Stimulated activated naive CD4-positive, alpha-beta T cell (primary cell): ENCODE measurements at regions not wholly inside any gene's neighbourhood (a gene's known extent, or its start where the extent isn't known, plus 50 kb on each side); places are given as distances from the start of the nearest gene placed in this dataset.

Source experiments
- DNase-seq, 6 experiments: peaks; one replicate each; lab custom pipeline; 2025; lab: John Stamatoyannopoulos, UW

DNA sequence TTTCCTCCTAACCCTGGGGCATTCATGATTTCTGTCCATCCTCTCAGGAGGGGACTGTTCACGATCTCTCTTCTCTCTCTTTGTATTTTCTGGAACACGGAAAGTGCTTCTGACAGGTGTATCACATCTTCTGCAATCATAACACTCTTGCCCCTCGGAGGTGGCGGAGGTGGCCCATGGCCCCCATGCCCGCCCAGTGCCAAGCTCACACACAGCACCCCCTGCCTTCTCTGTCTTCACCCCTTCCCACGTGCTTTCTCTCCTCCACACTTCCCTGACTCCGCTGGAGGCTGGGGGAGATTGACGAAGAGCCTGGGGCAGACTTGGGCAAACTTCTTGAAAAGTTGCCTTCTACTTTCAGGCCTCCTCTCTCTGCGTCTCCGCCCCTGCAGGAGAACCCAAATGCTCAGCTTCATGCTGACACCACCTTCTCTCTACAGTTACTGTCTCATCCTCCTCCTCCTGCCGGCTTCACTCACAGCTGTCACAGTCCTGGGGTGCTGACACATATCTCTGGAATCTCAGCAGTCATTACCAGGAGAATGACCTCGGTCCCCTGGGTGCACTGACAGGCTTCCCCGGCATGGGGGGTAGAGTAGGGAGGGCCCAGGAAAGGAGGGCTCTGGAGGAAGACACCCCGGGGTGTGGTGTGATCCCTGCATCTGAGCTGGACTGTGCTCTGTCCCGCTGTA lies 127.1 kb downstream of the ENGASE start:
- DNase-seq, result no peak

DNA sequence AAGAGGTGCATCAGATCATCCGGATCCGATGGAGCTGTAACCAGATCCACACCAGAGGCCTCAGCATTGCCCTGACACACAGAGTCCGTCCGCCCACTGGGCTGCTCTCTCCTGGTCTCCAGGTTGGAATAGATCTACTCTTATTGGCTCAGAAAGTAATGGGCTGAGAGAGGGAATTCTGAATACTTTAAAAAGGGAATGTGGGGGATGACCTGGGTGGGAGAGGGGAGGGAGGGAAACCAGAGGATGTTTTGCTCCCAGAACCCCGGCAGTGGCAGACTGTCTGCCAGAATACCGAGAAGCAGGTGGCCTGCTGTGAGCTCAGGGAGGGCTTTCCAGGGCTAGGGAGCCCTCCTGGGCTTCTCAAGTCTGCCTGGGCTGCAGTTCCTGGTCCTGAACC lies 126.5 kb downstream of the ENGASE start:
- DNase-seq, result no peak

DNA sequence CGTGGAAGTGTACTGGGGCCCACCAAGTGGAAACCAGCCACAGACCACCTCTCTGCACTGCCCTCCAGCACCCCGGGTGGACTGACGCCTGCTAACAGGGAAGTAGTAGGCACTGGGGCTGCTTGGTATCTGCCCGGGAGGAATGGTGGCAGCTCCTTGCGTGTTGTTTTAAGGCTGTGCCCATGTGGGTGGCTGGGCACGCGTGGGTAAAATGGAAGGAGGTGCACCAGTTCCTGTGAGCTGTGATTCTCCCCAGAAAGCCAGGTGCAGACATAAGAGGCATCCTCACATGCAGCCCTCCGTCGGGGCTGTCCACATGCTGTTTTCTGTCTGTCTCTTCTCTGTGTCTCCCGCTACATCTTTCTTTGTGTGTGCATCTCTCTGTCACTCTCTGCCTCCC lies 122.3 kb downstream of the ENGASE start:
- DNase-seq, result no peak

DNA sequence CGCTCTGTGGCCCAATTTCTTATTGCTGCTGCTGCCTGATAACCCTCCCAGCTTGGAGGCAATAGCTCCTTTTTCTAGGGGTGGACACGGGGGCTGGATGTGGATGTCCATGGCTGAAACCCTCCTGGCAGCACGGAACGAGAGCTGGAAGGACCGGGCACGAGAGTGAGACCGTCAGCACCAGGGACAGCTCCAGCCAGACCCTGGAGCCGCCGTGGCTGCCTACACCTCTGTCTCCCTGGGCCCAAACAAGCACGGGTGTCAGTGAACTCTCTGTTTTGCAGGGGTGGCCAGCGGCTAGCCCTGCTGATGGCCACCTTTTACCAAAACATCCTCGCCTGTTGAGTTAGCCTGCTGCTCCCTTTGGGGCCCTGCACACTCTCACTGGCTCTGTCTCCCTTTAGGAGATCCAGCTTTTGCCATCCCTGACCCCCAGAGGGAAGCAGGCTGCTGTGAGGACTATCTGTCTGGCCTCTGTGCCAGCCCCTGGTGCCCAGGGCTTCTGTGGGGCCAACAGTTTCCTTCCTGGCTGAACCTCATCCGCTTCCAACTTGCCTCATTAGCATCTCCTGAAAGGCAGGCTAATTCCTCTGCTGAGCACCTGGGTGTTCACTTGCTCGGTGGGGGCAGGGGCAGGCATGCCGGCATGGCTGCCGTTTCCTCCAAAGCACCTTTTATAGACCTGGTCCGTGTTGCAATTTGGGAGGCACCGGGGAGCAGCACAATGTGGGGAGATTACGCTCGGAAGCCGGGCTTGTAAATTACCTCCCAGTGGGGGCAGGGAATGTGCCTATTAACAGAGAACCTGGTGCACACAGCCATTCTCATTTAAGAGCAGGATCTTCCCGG lies 118.1 kb downstream of the ENGASE start:
- DNase-seq, result peak in 1 of 6 experiments; percentile 1

DNA sequence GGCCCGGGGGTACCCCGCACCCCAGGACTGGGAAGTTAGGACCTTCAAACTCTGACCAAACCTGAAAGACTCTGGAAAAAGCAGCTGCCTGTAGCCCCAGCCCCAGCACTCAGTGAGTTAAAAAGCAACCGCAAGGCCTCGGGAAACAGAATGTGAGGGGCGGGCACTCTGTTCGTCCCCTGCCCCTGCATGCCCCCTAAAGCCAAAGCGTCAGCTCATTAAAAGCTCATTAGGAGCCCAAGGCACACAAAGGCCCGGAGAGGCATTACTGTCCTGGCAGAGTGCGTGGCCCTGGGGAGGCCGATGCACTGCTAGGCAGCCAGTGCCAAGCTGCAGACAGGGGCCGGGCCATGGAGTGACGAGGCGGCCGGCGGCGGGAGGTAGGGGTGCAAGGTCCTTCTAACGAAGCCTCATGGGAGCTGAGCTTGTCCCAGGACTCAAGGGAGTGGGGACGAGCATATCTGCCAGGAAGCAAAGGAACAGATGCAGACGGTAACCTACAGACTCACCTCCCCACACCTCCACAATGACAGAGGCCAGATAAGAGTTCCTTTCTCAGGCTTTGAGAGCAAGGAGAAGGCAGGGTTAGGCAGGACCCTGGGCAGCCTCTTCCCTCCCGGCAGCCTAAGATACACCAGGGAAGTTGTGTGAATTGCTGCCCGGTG lies 116.8 kb downstream of the ENGASE start:
- no peak for DNase-seq

DNA sequence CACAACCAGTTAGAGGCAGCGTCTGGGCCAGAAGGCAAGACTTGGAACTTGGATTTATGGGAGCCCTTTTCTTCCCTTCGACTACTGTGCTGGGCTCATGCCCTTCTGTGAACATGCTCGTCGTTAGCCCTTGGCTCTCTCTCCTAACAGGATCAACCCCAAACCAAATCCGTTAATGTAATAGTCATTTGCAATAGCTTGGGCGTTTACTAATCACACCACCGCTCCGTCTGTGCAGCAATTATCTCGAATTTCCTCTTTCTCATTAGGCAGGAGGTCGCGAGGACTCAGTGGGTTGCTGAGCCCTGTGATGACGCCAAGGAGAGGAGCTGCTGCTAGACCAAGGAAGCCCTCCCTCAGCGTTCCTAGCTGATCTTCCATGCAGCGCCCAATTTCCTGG lies 114.7 kb downstream of the ENGASE start:
- DNase-seq, result no peak

DNA sequence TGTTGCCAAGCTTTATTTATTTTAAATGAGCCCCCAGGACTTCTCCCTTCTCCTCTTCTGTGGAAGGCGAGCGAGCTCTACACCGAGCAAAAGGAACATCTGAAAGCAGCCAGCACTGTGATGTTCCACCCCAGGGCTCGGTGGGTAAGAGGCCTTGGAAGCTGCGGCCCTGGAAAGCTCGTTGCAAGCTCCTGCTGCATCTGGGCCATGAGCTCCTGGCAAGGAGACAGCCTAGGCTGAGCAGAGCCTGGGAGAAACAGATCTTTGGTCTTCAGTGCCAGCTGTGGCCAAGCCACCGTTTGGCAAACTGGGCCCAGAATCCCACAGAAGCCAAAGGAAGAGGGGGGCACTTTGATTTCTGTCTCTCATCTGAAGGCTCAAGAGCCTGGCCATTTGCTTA lies 114.1 kb downstream of the ENGASE start:
- no peak for DNase-seq

DNA sequence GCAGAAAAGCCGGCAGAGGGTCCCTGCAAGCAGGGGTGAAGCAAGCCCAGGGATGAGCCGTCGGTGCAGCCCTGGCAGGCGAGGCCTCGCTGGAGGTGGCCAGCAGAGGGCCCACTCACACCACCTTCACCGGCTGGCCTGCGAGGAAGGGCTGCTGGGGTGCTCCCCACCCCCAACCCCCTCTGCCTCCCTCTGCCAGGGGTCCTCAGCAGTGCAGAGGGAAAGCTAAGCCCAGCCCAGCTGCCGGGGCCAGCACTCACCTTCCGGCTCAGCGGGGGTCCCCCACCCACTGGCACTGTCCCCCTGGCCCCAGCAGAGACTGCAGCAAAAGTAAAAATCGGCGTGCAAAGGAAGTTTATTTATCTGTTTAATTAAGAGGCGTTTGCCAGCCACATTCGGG lies 113.4 kb downstream of the ENGASE start:
- no peak for DNase-seq

DNA sequence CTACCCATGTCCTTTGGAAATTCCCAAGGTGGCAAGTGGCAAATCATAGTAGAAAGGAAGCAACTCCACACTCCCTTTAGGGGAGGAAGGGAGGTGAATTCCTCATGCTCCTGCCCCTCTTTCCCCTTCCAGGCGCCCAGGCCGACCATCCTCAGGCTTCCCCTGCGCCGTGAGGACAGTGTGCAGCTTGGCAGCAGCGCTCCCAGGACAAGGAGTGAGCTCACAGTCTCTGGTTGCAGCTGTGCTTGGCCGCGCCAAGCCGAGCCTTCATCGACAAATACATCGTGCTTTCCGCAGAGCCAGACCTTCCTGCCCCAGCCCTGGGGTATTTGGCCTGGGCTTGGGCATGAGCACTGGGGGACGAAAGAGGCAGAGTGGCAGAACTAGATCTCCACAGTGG lies 112.6 kb downstream of the ENGASE start:
- no peak for DNase-seq

DNA sequence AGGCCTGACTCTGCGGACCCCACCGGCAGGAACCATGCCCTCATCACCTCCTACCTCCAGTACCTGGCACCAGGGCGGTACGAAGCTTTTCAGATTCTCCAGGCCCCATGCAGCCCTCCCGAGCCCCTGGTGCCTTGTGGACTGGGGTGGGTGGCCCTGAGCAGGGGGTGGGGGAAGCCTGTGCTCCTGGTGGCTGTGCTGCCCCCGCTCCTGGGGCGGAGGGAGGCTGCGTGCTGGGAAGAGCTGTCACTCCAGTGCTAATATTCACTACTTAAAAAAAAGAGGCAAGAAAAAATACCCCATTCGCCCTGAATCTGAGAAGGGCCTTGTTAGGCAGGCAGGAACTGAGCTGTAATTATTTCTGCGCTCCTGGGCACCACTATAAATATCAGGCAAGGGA lies 111.8 kb downstream of the ENGASE start:
- DNase-seq, result no peak

DNA sequence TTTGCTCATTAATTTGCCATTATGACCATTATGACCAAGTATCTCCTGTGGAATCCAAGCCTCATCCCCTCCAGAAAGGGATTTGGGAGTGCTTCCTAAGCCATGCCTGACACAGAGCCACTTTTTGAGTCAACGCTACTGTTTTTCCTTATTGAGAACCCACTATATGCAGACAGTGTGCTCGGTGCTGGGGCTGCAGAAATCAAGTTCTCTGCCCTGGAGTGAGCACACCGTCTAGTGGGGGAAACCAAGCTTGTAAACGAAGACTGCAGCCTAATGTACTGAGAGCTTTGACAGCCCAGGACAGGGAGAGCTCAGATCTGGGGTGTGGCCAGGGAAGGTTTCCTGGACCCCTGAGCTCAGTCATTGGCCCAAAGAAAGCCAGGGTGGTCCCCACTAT lies 111.0 kb downstream of the ENGASE start:
- DNase-seq, result no peak

DNA sequence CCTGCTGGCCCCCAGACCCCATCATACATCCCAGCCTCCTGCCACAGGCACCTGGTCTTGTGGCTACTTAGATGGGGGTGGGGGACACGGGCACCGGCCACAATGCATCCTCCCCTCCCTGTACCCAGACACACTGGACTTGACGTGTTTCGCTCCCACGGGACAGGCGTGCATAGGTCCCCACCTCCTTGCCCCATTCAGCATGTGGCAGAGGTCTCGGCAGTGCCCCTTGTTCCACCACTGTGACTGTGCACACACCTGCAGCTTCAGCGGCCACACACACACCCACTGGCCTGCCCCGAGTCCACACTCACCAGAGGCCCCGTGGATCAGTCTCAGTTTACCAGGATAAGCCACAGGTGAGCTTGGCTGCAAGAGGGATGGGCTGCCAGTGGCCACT lies 109.6 kb downstream of the ENGASE start:
- no peak for DNase-seq

DNA sequence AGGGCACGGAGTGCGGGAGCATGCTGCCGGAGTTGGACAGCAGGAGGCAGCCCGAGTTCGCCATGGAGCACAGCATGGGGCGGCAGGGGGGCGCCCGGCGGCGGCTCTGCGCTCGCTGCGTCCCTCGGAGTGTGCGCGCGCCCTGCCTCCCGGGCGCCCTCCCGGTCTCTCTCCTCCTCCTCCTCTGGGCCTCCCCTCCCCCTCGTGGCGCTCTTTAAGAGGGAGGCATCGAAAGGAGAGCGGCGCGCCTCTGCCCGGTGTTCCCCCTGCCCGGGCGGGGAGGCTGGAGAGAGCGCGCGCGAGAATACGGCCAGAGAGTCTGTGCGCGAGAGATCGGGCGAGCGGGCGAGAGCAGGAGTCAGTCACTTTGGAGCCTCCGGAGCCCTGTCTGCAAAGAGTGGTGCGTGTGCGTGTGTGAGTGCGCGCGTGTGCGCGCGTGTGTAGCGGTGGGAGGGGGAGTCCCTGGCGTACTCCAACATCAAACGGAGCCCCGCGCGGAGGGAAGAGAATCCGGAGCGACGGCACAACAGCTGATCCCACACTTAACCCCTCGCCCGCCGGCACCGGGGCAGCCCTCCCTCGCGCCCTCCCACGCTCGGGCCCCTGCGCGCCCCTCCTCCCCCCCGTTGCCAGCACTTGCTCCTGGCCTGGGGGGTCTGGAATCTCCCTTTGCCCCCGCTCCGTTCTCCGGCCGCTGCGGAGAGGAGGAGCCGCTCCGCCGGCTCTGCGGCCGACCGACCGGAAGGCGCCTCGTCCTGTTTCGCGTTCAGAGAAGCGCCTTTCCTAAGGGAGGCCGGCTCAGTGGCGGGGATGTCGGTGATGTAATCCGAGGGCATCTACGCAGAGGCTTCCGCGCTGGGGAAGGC lies 108.9 kb downstream of the ENGASE start:
- DNase-seq, result no peak

DNA sequence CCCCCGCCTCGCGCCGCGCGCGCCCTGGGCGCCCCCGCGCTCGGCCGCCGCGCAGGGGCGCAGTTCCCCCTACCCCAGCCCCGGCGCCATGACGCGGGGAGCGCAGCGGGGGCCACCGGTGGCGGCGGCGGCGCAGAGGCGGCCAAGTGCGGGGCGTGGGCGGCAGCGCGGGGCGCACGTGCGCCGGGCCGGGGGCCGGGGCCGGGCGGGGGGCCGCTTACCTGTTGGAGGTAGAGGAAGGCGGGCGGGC lies 108.3 kb downstream of the ENGASE start:
- no peak for DNase-seq

DNA sequence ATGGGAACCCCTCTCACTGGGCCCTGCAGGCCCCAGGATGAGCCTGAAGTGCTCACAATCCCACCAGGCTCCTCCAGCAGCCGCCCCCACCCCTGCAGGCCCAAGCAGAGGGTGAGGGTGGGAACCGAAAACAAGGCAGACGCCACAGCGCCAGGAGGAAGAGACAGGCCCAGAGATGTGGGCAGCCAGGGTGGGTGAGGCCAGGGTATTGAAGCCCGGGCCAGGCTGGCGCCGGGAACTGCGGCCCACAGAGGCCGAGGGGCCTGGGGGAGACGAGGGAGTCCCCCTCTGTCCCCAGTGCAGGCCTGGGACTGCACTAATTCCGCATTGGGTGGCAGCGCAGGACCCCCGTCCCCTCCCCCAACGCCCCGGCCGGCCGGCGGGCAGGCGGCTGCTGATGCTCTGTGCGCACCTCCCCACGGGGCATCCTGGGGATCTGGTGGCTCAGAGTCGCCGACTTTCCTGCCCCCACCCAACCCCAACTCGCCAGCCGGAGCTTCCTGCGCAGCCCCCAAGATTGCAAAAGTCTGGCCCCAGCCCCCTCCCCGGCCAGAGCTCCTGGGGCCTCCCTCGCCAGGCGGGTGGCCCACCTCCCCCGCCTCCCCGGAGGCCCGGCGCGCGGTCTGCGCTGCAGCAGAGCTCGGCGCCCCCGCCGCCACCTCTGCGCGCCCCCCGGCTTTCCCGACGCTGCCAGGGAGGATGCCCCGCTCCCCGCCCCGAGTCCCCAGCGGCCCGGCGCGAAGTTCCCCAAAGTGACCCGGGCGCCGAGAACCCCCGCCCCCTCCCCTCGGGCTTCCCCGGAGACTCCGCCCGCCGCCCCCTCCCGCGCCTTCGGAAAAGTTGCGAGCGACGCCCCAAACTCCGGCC lies 107.8 kb downstream of the ENGASE start:
- no peak for DNase-seq

DNA sequence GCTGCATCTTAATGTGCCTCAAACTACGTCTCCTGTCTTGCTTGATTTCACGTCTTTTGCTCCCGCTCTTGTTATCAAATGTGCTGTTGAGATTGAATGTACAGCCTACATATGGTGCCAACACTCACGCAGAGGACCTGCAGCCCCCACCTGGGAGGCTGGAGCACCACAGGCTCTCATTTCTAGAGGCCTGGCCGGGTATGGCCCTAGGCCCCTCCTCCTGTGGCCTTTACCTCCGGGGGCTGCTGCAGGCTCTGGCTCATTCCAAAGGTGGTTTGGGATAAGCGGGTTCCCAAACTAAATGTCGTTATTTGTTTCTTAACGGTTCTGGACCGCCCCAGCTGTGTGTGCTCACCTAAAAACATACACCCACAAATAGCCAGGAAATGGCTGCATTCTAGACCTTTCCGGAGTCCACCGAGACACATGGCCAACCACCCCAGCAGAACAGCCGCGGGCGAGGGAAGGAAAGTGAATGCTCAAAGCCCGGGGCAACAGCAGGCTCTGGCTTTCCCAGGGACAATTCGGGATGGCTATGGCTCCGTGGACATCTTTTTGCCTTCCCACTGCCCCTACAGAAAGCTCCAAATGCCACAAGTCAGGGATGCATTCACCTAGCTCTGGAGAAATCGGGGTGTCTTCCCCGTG lies 105.9 kb downstream of the ENGASE start:
- DNase-seq, result no peak

DNA sequence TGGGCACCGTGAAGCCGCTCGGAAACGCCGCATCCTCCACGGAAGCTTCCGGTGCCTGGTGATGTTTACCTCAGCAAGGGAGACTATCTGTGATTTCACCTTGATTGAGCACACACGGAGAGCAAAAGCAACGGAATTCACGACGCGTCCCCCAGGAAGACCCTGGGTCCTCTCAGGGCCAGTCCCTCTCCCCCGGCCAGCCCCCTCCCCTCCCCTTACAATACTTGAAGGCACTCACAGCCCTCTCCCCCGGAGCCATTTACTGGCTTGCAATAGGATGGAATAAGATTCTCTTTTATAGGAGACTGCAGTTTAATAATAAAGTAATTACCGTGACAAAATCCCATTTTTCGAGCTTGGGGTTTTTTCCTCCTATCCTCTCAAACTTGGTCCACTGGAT lies 104.7 kb downstream of the ENGASE start:
- no peak for DNase-seq

DNA sequence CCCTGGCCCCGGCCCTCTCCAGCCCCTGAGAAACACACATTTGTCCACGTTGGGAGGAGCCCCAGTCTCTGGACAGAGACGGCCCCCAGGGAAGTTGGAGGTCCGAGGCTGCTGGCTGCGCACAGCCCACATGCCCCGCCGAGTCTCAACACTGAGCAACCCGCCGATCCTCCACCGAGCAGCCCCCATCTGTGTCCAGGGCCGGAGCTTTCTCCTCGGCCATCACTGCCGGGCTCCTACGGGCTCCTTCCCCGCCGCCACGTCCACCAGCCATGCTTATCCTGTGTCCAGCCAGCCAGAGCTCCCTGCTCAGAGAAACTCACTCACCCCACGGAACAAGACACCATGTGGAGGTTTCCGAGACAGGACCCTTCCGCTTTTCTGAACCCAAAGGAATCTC lies 103.3 kb downstream of the ENGASE start:
- DNase-seq, result no peak

DNA sequence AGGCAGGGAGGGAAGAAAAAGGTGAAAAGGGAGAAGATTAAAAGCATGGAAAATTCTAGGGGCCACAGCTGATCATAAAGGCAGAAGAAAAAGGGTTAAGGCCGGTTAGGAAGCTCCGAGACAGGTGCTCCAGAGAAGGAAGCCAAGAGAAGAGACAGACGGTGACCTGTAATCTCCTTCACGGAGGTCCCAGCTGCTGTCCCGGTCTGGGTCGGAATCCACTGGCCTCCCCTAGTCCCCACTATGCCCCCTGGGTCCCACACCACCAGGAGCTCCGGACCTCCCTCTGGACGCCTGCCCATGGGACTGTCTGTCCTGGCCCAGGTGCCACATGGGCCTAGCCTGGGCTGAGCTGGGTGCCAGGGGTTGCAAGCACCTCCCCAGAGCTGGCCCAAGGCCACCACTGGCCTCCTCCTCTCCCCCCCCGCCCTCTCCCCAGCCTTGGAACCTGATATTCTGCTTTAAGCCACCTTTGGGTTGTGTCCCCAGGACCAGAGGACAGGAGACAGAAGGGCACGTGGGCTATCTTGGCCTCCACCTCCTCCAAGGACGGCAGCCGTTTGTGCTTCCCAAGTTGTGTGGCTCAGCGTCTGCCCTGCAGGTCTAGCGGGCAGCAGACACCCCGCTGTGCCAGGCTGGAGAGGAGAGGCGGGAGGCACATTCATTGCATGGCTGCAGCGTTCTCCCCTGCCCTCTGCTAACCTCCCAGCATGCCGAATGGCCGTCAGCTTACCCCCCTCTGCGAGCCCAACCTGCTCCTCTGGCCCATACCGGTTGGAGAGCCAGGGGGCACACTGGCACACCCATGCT lies 102.4 kb downstream of the ENGASE start:
- no peak for DNase-seq
